Neural cell (in vitro differentiated cells): ENCODE measurements at regions not wholly inside any gene's neighbourhood (a gene's known extent, or its start where the extent isn't known, plus 50 kb on each side); places are given as distances from the start of the nearest gene placed in this dataset.

Experiments used
- H2AFZ ChIP-seq: fragments of 200-600, 300-800 bp; sonication (generic), shearing (Covaris generic); 2 replicates; pipeline ENCODE4 v1.6.0; 2014; ENCODE audit warnings: low read depth, mild to moderate bottlenecking, antibody characterized with exemption, low read length, moderate library complexity
- H3F3A ChIP-seq: fragments of 200-600 bp; shearing (Covaris generic); 2 replicates; pipeline ENCODE4 v1.6.1; 2016; ENCODE audit warnings: mild to moderate bottlenecking, moderate library complexity, mixed read lengths, antibody characterized with exemption, low read length; ENCODE audit not compliant: insufficient read depth, poor library complexity, severe bottlenecking
- H3K27ac ChIP-seq: fragments of 200-600, 300-800 bp; sonication (generic), shearing (Covaris generic); 2 replicates; pipeline ENCODE4 v1.5.1; 2014; ENCODE audit warnings: mild to moderate bottlenecking, low read length, moderate library complexity
- H3K27me3 ChIP-seq: fragments of 300-800, 200-600 bp; sonication (generic), shearing (Covaris generic); 2 replicates; pipeline ENCODE4 v1.6.0; 2014; ENCODE audit warnings: mild to moderate bottlenecking, low read depth, low read length, moderate library complexity; ENCODE audit not compliant: insufficient read depth
- H3K36me3 ChIP-seq: fragments of 300-800, 200-600 bp; sonication (generic), shearing (Covaris generic); 2 replicates; pipeline ENCODE4 v1.5.1; 2014; ENCODE audit warnings: mild to moderate bottlenecking, antibody characterized with exemption, low read length, moderate library complexity; ENCODE audit not compliant: insufficient read depth
- H3K4me2 ChIP-seq: fragments of 300-800, 200-600 bp; sonication (generic), shearing (Covaris generic); 2 replicates; pipeline ENCODE4 v1.6.0; 2014; ENCODE audit warnings: mild to moderate bottlenecking, low read length
- H3K4me3 ChIP-seq: fragments of 300-800, 200-600 bp; sonication (generic), shearing (Covaris generic); 2 replicates; pipeline ENCODE4 v1.5.1; 2014; ENCODE audit warnings: mild to moderate bottlenecking, low read length, moderate library complexity
- H3K79me2 ChIP-seq: fragments of 200-600 bp; shearing (Covaris generic); replicated peaks from 2 replicates; pipeline ENCODE4 v1.6.0; 2014; ENCODE audit warnings: mild to moderate bottlenecking, low read length, moderate library complexity; ENCODE audit not compliant: insufficient read depth
- H3K9ac ChIP-seq: fragments of 300-800, 200-600 bp; sonication (generic), shearing (Covaris generic); 2 replicates; pipeline ENCODE4 v1.6.1; 2016; ENCODE audit warnings: mild to moderate bottlenecking, low read length, mixed read lengths
- H3K9me2 ChIP-seq: fragments of 200-600 bp; shearing (Covaris generic); 2 replicates; pipeline ENCODE4 v1.6.1; 2016; ENCODE audit warnings: mild to moderate bottlenecking, low read length, mixed read lengths; ENCODE audit not compliant: insufficient read depth
- H3K9me3 ChIP-seq: fragments of 200-600, 300-800 bp; sonication (generic), shearing (Covaris generic); 2 replicates; pipeline ENCODE4 v1.6.1; 2016; ENCODE audit warnings: mild to moderate bottlenecking, mixed run types, low read length, moderate library complexity, mixed read lengths
- H4K20me1 ChIP-seq: fragments of 200-600 bp; shearing (Covaris generic); 2 replicates; pipeline ENCODE4 v1.6.1; 2016; ENCODE audit warnings: mild to moderate bottlenecking, mixed run types; ENCODE audit not compliant: insufficient read depth
- EP300 ChIP-seq: fragments of 450-650 bp; conservative IDR thresholded peaks from 2 replicates; pipeline ENCODE4 v1.6.1; 2014; ENCODE audit warnings: antibody characterized with exemption, mild to moderate bottlenecking, moderate library complexity; ENCODE audit not compliant: poor library complexity, severe bottlenecking
- EZH2 ChIP-seq: fragments of 200-600, 300-800 bp; shearing (Covaris generic), sonication (generic); IDR thresholded peaks from 2 replicates; pipeline ENCODE4 v1.6.1; 2014; ENCODE audit warnings: antibody characterized with exemption, low read length, borderline replicate concordance, mild to moderate bottlenecking; ENCODE audit not compliant: insufficient read depth, poor library complexity, severe bottlenecking
- MXI1 ChIP-seq: fragments of 450-650 bp; conservative IDR thresholded peaks from 2 replicates; pipeline ENCODE4 v1.6.1; 2014; ENCODE audit warnings: antibody characterized with exemption, mild to moderate bottlenecking; ENCODE audit not compliant: poor library complexity, severe bottlenecking
- POLR2AphosphoS5 ChIP-seq: IDR thresholded peaks from 2 replicates; pipeline ENCODE4 v1.6.1; 2012
- RAD21 ChIP-seq: fragments of 450-650 bp; conservative IDR thresholded peaks from 2 replicates; pipeline ENCODE4 v1.6.1; 2014; ENCODE audit warnings: antibody characterized with exemption, mild to moderate bottlenecking, moderate library complexity
- SMC3 ChIP-seq: fragments of 450-650 bp; conservative IDR thresholded peaks from 2 replicates; pipeline ENCODE4 v1.6.1; 2014; ENCODE audit warnings: antibody characterized with exemption, mild to moderate bottlenecking, moderate library complexity; ENCODE audit not compliant: poor library complexity
- TAF1 ChIP-seq: IDR thresholded peaks from 2 replicates; pipeline ENCODE4 v1.6.1; 2012; ENCODE audit warnings: low read depth
- TF ChIP-seq, protein P1 (sequence below): IDR thresholded peaks from 2 replicates; pipeline ENCODE4 v1.6.1; 2012; ENCODE audit warnings: borderline replicate concordance
- TF ChIP-seq, protein P2 (sequence below): fragments of 450-650 bp; IDR thresholded peaks from 2 replicates; pipeline ENCODE4 v1.5.1; 2014; ENCODE audit warnings: antibody characterized with exemption, mild to moderate bottlenecking, moderate library complexity; ENCODE audit not compliant: poor library complexity, severe bottlenecking

DNA sequence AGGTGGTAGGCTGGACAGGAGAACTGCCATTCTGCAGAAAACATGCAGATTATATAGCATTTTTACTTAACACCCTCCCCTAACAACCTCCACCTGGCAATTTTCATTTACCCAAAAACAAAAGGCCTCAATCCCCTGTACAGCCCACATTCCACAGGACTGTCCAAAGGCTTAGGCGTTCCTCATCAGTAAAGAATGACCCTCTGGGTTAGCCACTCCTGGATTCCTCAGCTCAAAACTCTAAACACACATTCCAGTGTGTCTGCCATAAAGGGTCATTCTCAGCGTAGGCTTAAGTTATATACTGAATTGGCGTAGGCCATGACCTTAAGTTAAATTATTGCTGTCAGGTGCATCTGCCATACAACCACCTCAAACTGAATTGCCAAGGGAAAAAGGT, 261.8 kb upstream of the CHAC2 start:
- H3K9ac ChIP-seq, result no peak overlapping the region
- H3K27me3 ChIP-seq, result no peaks in the 10 kb centered on the region
- no peaks in the 10 kb centered on the region for H4K20me1 ChIP-seq
- no peak overlapping the region for H3K4me3 ChIP-seq
- no peak overlapping the region for H3K27ac ChIP-seq
- no peaks in the 10 kb centered on the region for H3F3A ChIP-seq
- H2AFZ ChIP-seq, result no peak overlapping the region
- no peaks in the 10 kb centered on the region for H3K36me3 ChIP-seq
- TF ChIP-seq EZH2 (no peak), SMC3 (no peak), EP300 (no peak), POLR2AphosphoS5 (no peak), TAF1 (no peak)
- TF ChIP-seq, protein P1, sequence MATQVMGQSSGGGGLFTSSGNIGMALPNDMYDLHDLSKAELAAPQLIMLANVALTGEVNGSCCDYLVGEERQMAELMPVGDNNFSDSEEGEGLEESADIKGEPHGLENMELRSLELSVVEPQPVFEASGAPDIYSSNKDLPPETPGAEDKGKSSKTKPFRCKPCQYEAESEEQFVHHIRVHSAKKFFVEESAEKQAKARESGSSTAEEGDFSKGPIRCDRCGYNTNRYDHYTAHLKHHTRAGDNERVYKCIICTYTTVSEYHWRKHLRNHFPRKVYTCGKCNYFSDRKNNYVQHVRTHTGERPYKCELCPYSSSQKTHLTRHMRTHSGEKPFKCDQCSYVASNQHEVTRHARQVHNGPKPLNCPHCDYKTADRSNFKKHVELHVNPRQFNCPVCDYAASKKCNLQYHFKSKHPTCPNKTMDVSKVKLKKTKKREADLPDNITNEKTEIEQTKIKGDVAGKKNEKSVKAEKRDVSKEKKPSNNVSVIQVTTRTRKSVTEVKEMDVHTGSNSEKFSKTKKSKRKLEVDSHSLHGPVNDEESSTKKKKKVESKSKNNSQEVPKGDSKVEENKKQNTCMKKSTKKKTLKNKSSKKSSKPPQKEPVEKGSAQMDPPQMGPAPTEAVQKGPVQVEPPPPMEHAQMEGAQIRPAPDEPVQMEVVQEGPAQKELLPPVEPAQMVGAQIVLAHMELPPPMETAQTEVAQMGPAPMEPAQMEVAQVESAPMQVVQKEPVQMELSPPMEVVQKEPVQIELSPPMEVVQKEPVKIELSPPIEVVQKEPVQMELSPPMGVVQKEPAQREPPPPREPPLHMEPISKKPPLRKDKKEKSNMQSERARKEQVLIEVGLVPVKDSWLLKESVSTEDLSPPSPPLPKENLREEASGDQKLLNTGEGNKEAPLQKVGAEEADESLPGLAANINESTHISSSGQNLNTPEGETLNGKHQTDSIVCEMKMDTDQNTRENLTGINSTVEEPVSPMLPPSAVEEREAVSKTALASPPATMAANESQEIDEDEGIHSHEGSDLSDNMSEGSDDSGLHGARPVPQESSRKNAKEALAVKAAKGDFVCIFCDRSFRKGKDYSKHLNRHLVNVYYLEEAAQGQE, result no peak
- no peaks in the 10 kb centered on the region for H3K79me2 ChIP-seq
- no peaks in the 10 kb centered on the region for H3K9me2 ChIP-seq
- H3K4me2 ChIP-seq, result no peak overlapping the region
- H3K9me3 ChIP-seq, result no peaks in the 10 kb centered on the region

GRCh38 chr2:53504507-53504906, 263.1 kb upstream of the CHAC2 start:
- no peak for TF ChIP-seq EZH2
- TF ChIP-seq MXI1, result no peak
- no peak for TF ChIP-seq SMC3
- TF ChIP-seq POLR2AphosphoS5, result no peak
- no peak for TF ChIP-seq RAD21
- TF ChIP-seq, protein P2, sequence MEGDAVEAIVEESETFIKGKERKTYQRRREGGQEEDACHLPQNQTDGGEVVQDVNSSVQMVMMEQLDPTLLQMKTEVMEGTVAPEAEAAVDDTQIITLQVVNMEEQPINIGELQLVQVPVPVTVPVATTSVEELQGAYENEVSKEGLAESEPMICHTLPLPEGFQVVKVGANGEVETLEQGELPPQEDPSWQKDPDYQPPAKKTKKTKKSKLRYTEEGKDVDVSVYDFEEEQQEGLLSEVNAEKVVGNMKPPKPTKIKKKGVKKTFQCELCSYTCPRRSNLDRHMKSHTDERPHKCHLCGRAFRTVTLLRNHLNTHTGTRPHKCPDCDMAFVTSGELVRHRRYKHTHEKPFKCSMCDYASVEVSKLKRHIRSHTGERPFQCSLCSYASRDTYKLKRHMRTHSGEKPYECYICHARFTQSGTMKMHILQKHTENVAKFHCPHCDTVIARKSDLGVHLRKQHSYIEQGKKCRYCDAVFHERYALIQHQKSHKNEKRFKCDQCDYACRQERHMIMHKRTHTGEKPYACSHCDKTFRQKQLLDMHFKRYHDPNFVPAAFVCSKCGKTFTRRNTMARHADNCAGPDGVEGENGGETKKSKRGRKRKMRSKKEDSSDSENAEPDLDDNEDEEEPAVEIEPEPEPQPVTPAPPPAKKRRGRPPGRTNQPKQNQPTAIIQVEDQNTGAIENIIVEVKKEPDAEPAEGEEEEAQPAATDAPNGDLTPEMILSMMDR, result no peak
- no peak for TF ChIP-seq TAF1
- TF ChIP-seq, protein P1, result no peak
- TF ChIP-seq EP300, result no peak
- no peaks in the 10 kb centered on the region for H3F3A ChIP-seq
- H3K27ac ChIP-seq, result no peak overlapping the region
- no peak overlapping the region for H2AFZ ChIP-seq
- no peaks in the 10 kb centered on the region for H3K9me2 ChIP-seq
- H4K20me1 ChIP-seq, result no peaks in the 10 kb centered on the region
- H3K79me2 ChIP-seq, result no peaks in the 10 kb centered on the region
- H3K9me3 ChIP-seq, result no peaks in the 10 kb centered on the region
- H3K4me3 ChIP-seq, result no peak overlapping the region
- no peaks in the 10 kb centered on the region for H3K36me3 ChIP-seq
- no peaks in the 10 kb centered on the region for H3K27me3 ChIP-seq
- no peak overlapping the region for H3K9ac ChIP-seq
- H3K4me2 ChIP-seq, result no peak overlapping the region
